Upper lobe of left lung (tissue), 4 donors: ENCODE measurements at regions not wholly inside any gene's neighbourhood (a gene's known extent, or its start where the extent isn't known, plus 50 kb on each side); places are given as distances from the start of the nearest gene placed in this dataset.

Experiments used
- EP300 ChIP-seq, 4 donors: sonication (generic); formaldehyde crosslinking; IDR thresholded peaks; one replicate each; pipeline ENCODE4 v1.5.1; 2017; ENCODE audit warnings: antibody characterized with exemption in 4 of 4, control low read depth in 2 of 4
- POLR2A ChIP-seq, 4 donors: fragments of 450-650 bp; IDR thresholded peaks; one replicate each; pipeline ENCODE4 v1.5.1; 2016 to 2017; ENCODE audit warnings: antibody characterized with exemption in 4 of 4, mild to moderate bottlenecking in 2 of 4
- POLR2AphosphoS5 ChIP-seq, 2 donors: sonication (generic); formaldehyde crosslinking; IDR thresholded peaks; one replicate each; pipeline ENCODE4 v1.5.1; 2017; ENCODE audit warnings: antibody characterized with exemption in 2 of 2
- TF ChIP-seq, protein P1 (sequence below), 6 experiments: fragments of 450-650 bp in 4 of 6; fragments of 200-600 bp in 2 of 6; sonication (generic) in 2 of 6; IDR thresholded peaks; one replicate each; pipeline ENCODE4 v1.5.1; 2016 to 2019; ENCODE audit warnings: antibody characterized with exemption in 6 of 6

GRCh38 chr18:43744960-43745745 is 467.9 kb upstream of the SYT4 start:
- TF ChIP-seq, protein P1, sequence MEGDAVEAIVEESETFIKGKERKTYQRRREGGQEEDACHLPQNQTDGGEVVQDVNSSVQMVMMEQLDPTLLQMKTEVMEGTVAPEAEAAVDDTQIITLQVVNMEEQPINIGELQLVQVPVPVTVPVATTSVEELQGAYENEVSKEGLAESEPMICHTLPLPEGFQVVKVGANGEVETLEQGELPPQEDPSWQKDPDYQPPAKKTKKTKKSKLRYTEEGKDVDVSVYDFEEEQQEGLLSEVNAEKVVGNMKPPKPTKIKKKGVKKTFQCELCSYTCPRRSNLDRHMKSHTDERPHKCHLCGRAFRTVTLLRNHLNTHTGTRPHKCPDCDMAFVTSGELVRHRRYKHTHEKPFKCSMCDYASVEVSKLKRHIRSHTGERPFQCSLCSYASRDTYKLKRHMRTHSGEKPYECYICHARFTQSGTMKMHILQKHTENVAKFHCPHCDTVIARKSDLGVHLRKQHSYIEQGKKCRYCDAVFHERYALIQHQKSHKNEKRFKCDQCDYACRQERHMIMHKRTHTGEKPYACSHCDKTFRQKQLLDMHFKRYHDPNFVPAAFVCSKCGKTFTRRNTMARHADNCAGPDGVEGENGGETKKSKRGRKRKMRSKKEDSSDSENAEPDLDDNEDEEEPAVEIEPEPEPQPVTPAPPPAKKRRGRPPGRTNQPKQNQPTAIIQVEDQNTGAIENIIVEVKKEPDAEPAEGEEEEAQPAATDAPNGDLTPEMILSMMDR (IDR thresholded peaks at IDR 0.05), result no peak
- TF ChIP-seq POLR2AphosphoS5 (IDR thresholded peaks at IDR 0.05) (no peak), EP300 (IDR thresholded peaks at IDR 0.05) (no peak), POLR2A (IDR thresholded peaks at IDR 0.05) (no peak)
